Embryonic facial prominence (tissue), 1 donor: ENCODE measurements at regions not wholly inside any gene's neighbourhood (a gene's known extent, or its start where the extent isn't known, plus 50 kb on each side); places are given as distances from the start of the nearest gene placed in this dataset.

Experiments
- DNase-seq: peaks from one replicate; pipeline ENCODE4 v3.0.0-alpha.2; 2016; ENCODE audit errors: extremely low spot score

DNA sequence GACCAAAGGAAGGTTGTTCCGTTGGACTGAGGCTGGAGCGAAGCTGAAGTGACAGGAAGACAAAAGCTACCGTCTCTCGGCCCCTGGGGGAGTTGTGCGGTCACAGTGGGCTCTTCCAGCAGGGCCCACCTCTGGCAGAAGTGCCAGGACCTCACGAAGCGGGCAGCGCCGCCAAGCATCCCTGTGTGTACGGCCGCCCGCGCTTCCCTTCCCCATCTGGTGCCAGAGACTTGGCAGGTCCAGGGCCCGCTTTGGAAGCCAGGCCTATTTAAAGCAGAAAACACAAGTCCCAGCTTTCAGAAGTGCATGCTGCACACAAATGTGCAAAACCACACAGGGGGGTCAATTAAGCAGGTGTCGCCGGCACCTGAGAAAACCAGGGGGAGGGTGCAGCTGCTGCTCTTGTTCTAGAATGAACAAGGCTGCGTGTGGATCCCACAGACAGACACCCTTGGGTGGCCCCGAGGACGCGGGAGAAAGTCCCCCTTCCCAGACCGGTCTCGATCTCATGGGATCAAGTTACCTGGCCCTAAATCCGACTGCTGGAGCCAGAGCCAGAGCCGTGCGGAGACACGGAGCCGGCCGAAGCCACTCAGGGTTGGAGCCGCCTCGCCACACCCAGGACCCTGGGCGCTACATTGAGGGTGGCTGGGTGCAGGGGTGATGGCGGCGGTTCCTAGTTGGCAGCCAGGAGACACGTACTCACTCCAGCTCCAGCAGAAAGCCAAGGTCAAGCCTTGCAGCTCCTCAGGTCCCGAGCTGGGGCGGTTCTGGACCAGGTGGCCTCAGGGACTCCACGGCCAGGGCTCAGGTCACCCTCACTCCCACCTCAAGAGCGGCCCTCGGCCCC lies 51.8 kb upstream of the PPP2R2D start:
- no peak for DNase-seq

DNA sequence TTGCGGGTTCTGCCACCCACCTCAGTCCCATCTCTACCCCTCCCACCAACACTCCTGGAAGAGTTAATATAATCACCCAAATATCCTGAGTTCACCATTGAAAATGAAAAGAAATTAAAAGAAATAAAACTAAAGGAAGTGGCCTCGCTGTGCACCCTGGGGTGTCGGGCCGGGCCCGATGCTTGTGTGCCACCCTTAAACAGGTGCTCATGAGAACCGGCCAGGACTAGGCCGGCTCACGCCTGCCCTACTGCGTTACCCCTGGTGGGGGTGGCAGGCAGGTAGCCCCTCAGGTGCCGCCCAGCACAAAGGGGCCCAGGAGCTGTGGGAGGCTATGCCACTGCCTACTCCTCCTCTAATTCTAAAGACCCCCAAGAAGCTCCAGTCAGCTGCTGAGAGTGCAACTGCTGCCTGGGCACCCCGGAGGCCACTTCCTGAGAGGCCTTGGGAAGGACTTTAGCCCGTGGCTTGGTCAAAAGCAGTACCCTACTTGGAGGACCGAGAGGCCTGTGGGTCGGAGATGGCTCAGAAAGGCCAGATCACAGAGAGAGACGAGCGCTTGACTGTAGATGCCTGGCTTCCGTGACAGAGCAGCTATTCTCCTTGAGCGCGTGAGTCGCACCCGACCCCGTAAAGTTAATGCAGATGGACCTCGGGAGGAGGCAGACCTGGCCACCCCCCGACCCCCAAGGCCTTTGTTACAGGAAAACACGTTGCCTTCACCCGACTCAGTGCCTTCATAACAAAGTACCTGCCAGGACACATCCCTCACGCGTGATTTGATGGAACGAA lies 51.0 kb upstream of the PPP2R2D start:
- DNase-seq: no peak

GRCh38 chr10:131850383-131850870 lies 50.4 kb upstream of the PPP2R2D start:
- no peak for DNase-seq
